Activated CD4-positive, alpha-beta T cell treated with anti-CD3 and anti-CD28 coated beads, Interleukin-2, Interleukin-4, amounts not matched to agents 100 ng/mL and 50 ng/mL, durations not matched to agents 16 hours and 8 hours (primary cell): ENCODE measurements at regions not wholly inside any gene's neighbourhood (a gene's known extent, or its start where the extent isn't known, plus 50 kb on each side); places are given as distances from the start of the nearest gene placed in this dataset.
"Not testable (repeated sequence)": the region's sequence is repeated elsewhere in the genome, so short reads cannot be mapped to it uniquely, and the experiment has no call there.

Experiments used
- DNase-seq: peaks from one replicate; pipeline ENCODE4 v3.0.0-alpha.2; 2020; ENCODE audit warnings: low spot score

DNA sequence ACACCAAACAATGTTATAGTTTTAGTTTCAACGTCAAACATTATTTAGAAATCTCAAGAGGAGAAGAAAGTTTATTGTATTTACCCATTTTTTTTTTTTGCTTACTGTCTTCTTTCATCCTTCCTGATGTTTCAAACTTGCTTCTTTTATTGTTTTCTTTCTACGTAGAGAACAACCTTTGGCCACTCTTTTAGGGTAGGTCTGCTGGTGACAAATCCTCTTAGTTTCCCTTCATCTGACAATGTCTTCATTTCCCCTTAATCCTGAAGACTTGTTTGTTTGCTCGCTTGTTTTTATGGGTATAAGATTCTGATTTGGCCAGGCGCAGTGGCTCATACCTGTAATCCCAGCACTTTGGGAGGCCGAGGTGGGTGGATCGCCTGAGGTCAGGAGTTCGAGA lies 89.1 kb downstream of the RHOU start:
- no peak for DNase-seq

DNA sequence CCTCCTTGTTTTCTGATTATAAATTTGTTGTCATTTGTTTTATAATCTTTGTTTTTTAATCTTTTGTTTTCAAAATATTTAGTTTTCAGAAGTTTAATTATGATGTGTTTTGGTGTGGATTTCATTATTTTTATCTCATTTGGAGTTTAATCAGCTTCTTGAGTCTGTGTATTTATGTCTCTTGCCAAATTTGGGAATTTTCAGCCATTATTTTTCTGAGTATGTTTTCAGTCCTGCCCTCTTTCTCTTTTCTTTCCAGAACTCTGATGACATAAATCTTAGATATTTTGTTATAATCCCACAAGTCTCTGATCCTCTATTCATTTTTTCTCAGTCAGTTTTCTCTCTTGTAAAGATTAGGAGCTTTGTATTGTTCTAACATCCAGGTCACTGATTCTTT lies 89.8 kb downstream of the RHOU start:
- no peak for DNase-seq

DNA sequence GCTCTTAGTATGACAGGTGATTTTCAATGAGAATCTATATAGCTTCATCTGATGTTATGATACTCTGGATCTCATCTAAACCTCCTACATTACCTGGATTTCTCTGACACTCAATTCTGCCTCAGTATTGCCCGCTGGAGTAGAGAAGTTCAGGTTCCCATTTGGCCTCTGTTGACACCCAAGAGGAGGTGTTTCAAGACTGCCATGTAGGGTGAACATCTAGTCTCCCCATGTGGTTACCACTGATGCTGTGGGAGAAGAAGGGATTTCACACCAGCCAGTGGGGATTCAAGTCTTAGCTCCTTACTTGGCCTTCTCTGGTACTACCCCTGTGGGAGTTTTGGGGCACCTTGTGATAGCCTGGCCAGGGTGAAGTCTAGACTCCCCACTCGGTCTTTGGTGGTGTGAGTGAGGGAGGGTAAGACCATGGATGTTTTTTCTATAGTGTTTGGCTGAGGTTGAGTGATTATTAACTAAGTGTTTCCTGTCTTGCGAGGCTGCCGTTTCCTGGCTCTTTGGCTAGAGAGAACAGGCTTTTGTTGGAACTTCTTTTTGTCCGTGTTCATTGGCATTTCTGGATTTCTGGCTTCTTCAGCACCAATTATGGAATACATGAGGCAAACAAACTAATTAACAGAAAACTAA lies 90.7 kb downstream of the RHOU start:
- DNase-seq, result no peak

DNA sequence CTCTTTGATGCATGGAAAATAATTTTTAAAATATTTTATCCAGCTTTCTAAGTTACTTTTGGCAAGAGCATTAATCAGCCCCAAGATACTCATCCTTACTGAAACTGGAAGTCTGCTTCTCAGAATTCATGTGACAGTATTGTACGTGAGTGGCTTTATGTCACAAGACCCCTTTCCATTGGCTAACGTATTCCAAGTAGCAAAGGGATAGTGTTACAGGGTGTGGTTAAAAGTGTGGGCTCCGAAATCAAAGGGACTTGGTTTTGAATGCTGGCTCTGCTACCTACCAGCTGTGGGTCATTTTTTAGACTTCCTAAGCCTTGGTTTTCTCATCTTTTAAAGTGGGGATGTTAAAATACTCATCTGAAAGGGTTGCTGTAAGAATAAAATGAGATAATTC lies 91.7 kb downstream of the RHOU start:
- peak; percentile 24 for DNase-seq

DNA sequence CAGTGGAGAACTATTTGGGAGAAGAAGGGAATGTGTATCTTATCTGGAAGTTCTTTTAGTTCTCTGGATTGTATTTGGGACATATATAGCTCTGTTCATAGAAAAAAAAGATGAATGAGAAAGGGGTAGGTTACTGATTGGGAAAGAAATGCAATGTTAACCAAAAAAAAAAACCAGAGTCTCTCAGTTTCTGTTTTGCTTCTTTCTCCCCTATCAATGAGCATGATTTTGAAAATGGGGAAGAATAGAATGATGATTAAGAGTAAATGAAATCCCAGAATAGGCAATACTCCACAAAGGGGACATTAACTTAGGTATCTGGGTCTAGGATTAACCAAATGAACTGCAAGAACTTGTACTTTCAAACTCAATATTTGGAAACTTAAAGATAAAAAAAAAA lies 92.9 kb downstream of the RHOU start:
- DNase-seq, result no peak

DNA sequence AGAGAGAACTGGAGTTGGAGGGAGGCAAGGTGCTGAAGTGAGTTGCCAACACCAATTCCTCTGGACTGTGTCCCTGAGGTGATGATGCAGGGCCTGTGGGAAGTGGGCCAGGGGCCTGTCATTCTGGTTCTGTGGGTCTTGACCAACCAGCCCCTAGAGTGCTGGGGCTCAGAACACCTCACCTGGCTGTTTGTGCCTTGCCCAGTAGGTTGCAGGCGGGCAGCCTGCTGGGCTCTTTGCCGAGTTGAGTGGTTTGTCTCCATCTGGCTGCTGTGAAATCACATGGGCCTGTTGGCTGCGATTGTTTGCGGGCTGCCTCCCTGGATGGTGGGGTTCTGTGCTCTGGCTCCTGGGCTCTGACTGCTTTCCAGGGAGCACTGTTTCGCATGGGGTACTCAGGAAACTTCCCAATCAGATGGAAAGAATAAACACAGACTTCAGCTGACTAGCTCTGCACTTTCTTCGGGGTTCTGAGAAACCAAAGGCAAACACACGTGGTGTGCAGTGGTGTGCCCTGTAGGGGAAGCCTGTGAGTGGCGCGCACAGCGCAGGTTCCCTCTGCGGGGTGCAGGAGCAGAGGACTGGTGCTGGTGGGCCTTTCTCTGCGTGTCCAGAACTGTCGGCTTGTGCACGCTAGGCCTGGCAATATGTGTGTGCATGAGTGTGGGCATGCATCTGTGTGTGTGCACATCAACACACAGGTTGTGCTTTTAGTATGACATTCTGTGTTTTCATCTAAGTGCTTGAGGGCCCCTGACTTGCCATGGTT lies 95.1 kb downstream of the RHOU start:
- no peak for DNase-seq

DNA sequence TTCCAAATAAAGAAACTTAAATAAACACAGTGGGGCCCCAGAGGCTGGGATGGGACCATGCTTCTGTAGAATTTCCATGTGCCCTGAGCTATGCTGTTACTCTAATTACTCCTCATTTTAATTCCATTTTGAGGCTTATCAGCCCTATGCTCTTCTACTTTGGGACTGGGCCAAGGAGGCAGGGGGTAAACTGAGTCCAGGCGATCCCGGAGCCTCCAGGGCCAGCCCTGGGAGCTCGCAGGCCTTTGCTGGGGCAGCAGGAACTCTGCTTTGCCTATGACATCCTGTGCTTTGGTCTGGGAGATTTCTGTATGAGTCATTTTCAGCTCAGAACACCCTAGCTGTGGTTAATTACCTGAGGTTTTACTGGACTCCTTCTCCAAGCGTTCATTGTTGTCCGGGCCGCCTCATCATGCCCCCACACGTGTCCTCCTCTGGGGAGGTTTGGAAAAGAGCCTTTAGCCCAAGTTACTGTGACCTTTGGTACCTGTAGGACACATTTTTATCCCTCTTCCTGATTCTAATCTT lies 95.7 kb downstream of the RHOU start:
- peak; percentile 61 for DNase-seq

DNA sequence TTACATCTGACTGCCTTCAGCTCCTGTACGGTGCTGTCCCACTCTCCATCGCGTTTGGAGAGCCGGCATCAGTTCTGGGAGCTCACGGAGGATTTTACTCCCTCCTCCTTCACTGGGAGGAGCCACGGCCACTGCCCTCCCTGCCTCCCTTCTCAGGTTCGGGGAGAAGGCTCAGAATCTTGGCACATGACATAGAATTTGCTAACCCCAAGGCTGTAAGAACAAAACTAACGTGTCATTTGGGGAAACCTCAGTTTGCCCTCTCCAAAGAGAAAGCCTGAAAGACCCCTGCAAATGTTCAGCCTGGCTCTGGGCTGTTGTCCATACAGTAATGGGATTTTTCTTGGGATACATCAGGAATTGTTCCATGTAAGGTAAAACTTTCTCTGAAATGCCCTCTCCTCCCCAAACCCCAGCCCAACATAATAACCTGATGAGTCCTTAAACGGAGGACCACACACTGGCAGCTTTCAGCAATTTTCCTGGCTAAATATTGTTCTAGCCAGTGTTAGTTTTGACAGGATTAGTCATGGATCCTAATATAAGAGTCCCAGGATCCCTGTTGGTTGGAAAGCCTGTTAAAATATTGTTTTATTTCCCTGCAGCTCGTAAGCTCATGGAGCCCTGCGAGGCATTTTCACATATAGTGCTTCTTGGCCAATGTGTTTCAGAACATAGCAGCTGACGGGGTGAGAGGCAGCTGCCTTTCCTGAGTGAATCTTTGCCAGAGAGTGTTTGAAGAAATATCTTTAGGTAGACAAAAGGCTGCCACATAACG lies 98.8 kb downstream of the RHOU start:
- peak; percentile 70 for DNase-seq

DNA sequence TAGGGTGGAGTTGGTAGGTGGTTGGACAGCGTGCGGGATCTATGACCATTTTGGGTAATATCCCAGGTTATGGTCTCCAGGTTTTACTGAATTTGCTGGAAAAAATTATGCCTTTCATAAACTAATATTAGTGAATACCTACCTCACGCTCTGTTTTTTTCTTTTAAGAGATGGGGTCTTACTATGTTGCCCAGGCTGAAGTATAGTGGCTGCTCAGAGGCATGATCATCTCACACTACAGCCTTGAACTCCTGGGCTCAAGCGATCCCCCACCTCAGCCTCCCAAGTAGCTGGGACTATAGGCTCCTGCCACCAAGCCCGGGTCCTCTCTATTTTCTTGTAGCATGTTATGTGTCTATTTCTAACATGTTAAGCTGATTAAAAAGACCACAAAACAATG lies 100.2 kb downstream of the RHOU start:
- no peak for DNase-seq

DNA sequence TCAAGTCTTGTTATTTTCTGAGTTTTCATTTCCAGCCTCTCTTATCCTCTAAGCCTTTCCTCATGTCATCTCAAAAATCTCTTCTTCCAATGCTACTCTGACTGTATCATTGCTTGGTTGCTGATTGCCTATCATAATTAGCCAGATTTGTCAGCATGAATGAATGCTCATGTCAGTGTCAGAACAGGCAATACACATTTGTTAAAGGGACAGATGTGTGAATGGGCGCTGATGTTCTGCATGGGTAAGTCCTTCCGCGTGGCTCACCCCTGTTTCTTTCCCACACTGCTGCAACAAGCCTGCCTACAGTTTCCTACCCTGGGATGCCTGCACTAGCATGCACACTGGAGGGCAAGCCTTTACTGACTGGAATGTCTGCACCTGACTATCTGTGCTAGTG lies 100.6 kb downstream of the RHOU start:
- no peak for DNase-seq

DNA sequence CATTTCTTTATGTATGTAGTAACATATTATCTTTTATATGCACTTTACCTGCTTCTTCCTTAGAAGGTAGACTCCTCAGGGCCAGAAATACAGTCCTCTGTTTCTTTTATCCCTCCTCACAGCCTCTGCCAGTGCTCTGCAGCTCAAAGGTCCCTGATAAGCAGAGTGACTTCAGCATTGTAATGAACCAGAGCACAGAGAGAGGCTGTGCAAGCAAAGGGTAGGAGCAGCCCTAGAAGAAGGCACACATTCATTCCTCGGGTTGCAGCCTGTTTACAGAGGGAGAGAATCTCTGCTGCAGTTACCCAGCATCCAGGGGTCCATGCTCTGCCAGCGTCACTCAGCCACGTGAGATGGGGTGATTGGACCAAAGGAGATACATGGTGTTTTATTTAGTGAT lies 101.1 kb downstream of the RHOU start:
- no peak for DNase-seq

DNA sequence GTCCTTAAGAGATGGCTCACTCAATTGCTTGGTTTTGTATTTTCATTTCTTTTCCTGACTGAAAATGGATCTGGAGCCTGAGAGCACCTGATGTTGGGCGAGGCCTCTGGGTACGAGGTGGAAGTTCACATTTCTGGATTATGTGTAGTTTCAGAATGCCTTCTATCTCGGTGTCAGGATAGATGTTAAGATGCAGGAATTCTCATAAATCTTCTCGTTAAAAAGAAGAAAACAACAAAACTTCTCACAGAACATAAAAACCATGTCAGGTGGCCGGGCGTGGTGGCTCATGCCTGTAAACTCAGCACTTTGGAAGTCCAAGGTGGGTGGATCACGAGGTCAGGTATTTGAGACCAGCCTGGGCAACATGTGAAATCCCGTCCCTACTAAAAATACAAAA lies 101.8 kb downstream of the RHOU start:
- no peak for DNase-seq

DNA sequence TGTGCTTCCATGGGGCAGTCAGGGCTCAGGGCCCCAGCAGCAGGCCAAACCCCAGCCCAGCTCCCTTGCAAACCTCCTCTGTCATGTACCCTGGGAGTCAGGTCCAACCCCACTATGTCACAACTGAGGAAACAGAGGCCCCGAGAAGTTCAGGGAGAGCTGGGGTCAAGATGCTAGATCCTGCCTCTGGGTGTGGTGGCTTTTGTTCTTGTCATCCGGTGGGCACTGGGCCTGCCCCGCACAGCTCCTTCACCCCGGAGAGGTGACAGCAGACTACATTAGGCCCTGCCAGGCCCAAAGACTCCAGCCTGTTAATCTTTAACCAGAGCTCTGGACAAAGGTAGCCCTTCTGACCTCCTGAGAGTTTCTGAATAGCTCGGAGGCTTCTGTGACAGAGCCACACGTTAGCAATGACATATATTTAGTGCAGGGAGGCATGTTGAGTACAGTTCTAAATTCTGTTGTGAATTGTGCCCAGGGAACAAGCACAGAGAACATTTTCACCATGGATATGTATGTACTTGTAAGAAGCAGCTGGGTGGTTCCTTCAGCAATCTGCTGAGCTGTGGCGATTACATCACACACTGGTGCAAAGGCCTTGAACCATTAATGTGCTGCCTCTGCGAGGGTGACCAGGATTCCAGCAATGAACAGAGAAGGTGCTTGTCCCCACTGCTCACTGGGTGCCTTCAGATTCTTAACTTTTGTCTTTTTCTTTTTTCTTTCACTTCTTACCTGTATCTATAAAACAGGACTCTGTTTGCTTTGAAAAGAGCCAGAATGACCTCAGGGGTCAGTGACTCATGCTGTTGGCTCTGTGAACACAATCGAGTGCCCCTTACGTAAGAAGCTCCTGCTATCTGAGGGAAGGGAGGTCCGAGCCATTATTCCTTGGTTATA lies 102.8 kb downstream of the RHOU start:
- DNase-seq, result no peak

DNA sequence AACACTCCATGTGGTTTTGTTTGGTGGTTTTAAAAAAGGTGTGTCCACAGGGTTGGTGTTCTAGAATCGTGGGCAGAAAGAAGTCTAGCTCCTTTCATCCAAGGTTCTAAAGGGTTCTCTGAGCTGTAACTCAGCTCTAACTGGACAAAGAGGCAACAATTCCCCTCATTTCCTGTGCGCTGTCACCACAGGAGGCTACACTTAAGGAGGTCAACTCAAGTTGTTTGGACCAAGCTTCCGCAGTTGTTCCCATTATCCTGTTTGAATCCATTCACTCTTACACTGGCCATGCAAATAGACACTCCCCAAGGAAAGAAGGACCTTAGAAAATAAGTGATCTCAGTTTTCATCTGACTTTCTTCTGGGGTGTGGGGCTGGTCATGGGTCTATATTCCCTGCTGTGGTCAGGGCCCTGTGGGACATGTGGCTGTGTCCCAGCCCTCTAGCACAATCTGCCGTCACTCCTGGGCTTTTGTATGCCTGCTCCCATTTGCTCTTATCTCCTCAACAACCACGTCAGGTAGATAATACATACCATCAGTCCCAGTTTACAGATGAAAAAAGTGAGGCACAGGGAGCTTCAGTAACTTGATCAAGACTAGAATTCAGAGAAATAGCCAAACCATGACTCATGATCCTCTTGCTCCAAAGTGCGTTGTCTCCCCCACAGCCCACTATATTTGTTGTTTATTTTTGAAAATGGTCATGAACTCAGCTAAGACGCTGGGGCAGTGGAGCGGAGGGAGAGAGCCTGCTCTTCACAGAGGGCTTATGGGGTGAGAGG lies 103.6 kb downstream of the RHOU start:
- no peak for DNase-seq

DNA sequence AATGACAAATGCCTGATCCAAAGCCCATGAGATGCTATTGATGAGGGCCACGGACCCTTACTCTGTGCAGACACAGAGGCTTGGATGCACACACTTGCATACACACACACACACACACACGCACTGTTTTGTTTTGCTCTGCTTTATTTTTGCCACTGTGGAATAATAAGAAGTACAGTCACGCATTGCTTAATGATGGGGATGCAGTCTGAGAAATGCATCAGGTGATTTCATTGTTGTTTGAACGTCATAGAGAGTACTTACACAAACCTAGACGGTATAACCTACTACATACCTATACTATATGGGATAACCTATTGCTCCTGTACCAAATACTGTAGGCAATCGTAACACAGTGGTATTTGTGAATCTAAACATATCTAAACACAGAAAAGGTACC lies 104.4 kb downstream of the RHOU start:
- DNase-seq, result no peak

DNA sequence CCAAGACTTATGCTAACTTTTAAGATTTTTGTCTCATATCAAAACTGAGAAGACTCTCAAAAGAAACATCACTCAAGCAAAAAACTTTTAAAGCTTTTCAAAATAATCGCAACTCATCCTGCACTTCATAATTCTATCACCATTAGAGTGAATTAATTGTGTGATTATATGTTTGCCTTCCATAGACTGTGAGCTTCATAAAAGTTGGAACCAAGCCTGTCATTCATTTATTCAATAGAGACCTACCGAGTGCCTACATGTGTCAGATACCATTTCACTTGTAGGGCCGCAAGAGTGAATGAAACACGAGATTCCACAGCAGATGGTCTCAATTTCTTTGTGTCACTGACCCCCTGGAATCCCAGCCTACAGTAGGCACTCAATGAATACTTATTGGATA lies 106.4 kb downstream of the RHOU start:
- no peak for DNase-seq

DNA sequence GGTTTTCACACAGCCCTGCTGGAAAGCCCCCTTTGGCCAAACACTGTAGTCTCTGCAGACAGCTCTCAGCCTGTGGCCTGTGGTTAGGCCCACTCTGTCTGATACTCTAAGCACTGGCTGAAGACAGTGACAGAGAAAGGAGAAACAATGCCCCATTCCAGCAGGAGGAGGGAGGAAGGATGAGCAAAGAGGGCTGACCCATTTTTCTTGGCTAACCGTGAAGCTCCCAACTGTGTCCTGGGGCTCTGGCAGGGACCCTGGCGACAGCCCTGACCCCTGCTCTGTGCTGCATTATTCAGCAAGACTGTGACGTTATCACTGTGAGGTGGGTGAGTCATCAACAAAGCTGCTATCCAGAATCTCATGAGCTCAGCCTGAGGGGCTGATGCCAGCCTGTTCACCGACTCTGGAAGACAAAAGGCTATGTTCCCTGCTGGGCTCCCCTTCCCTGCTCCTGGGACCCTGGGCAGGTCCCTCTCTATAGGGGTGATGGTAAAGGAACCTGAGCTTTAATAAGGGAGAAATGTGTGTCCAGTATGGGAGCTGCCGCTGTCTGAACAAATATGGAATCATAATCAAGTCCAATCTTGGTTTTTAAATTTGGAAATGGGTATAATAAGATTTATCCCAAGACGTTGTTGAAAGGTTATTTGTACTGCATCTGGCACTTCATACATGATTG lies 107.0 kb downstream of the RHOU start:
- no peak for DNase-seq

DNA sequence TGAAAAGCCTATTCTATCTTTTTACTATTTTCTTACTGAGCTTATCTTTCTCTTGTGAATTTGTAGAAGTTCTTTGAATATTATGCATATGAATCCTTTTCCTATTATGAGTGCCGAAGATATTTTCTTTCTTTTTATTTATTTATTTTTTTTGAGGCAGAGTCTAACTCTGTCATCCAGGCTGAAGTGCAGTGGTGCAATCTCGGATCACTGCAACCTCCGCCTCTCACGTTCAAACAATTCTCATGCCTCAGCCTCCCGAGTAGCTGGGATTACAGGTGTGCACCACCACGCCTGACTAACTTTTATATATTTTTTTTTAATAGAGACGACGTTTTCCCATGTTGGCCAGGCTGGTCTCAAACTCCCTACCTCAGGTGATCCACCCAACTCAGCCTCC lies 109.8 kb downstream of the RHOU start:
- no peak for DNase-seq

DNA sequence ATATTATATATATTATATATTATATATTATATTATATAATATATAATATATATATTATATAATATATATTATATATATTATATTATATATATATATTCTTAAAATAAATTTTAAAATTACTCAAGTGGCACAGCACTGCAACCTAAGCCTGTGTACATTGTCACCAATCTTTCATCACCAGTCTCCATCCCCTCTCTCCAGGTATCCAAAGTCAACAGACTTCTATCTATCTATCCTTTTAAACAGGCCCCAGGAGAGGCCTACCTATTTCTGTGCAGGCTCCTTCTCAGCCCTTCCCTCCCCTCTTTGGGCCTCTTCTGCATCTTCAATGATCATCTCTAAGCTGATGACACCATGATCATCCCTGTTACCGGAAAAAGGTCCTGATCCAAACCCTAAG lies 111.7 kb downstream of the RHOU start:
- no peak for DNase-seq

DNA sequence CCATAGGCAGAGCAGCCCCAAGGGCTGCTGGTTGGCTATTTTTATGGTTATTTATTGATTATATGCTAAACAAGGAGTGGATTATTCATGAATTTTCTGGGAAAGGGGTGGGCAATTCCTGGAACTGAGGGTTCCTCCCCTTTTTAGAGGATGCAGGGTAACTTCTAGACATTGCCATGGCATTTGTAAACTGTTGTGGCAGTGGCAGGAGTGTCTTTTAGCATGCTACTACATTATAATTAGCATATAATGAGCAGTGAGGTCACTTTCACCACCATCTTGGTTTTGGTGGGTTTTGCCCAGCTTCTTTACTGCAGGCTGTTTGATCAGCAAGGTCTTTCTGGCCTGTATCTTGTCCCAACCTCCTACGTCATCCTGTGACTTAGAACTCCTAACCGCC lies 112.2 kb downstream of the RHOU start:
- DNase-seq, result not testable (repeated sequence)

DNA sequence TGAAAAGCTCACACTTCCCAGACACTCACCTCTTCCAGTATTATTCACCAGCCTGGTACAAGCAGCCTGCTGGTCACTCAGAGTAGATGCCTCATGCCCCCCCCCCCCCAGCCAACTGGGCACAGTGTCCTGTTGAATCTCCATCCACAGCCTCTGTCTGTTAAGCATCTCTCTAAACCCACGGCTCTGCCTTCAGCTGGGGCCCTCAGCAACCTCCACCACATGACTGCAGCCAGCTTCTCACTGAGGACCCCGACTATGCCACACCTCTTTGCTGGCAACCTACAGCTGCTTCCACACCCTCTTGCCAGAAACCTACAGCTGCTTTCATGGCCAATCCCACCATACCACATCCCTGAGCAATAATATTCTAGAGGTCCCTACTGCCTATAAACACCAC lies 113.1 kb downstream of the RHOU start:
- DNase-seq, result no peak
